Smooth muscle cell (in vitro differentiated cells): ENCODE measurements at regions not wholly inside any gene's neighbourhood (a gene's known extent, or its start where the extent isn't known, plus 50 kb on each side); places are given as distances from the start of the nearest gene placed in this dataset.

ENCODE experiments used
- DNase-seq: peaks from one replicate; lab custom pipeline; 2025; ENCODE audit not compliant: unreplicated experiment; lab: John Stamatoyannopoulos, UW
- H2AFZ ChIP-seq: fragments of 200-600 bp; sonication (generic); 2 replicates; pipeline ENCODE4 v1.6.0; 2016; ENCODE audit warnings: antibody characterized with exemption, low read depth, mild to moderate bottlenecking
- H3F3A ChIP-seq: fragments of 200-600 bp; sonication (generic); 2 replicates; pipeline ENCODE4 v1.6.0; 2017; ENCODE audit warnings: antibody characterized with exemption, low read depth
- H3K27ac ChIP-seq: fragments of 200-600 bp; sonication (generic); 2 replicates; pipeline ENCODE4 v1.5.1; 2016; ENCODE audit warnings: low read depth, mild to moderate bottlenecking
- H3K27me3 ChIP-seq: fragments of 200-600 bp; sonication (generic); 2 replicates; pipeline ENCODE4 v1.6.1; 2016; ENCODE audit warnings: low read depth, mild to moderate bottlenecking
- H3K36me3 ChIP-seq: fragments of 200-600 bp; sonication (generic); 2 replicates; pipeline ENCODE4 v1.5.1; 2016; ENCODE audit warnings: low read depth
- H3K4me1 ChIP-seq: fragments of 200-600 bp; sonication (generic); 2 replicates; pipeline ENCODE4 v1.5.1; 2016; ENCODE audit warnings: low read depth
- H3K4me2 ChIP-seq: fragments of 200-600 bp; sonication (generic); 2 replicates; pipeline ENCODE4 v1.6.0; 2016; ENCODE audit warnings: mild to moderate bottlenecking
- H3K4me3 ChIP-seq: fragments of 200-600 bp; sonication (generic); 2 replicates; pipeline ENCODE4 v1.5.1; 2016; ENCODE audit warnings: mild to moderate bottlenecking
- H3K79me2 ChIP-seq: fragments of 200-600 bp; sonication (generic); 2 replicates; pipeline ENCODE4 v1.6.0; 2016; ENCODE audit warnings: low read depth, mild to moderate bottlenecking
- H3K9ac ChIP-seq: fragments of 200-600 bp; sonication (generic); 2 replicates; pipeline ENCODE4 v1.6.0; 2016; ENCODE audit warnings: low read depth
- H3K9me3 ChIP-seq: fragments of 200-600 bp; sonication (generic); replicated peaks from 2 replicates; pipeline ENCODE4 v1.5.1; 2016; ENCODE audit warnings: low read depth
- H4K20me1 ChIP-seq: fragments of 200-600 bp; sonication (generic); 2 replicates; pipeline ENCODE4 v1.6.0; 2016; ENCODE audit warnings: low read depth
- CTCF ChIP-seq: fragments of 200-600 bp; sonication (generic); IDR thresholded peaks from 2 replicates; pipeline ENCODE4 v1.5.1; 2017; ENCODE audit warnings: borderline replicate concordance, mild to moderate bottlenecking, antibody characterized with exemption; ENCODE audit not compliant: insufficient read depth, poor library complexity, severe bottlenecking
- WGBS: methylation state at CpG from one replicate; pipeline ENCODE4 v1.1.7; 2016; ENCODE audit warnings: low lambda C conversion rate; 5-methylcytosine and 5-hydroxymethylcytosine counted together

GRCh38 chr19:30699871-30700280 is 327.7 kb downstream of the ZNF536 start:
- no peaks in the 10 kb centered on the region for H3K79me2 ChIP-seq
- no peak overlapping the region for H3K4me3 ChIP-seq
- 90% methylated on average over 3 of the region's 3 CpGs for WGBS
- H3K27ac ChIP-seq: no peak overlapping the region
- no peak overlapping the region for H3K4me2 ChIP-seq
- no peaks in the 10 kb centered on the region for H3K4me1 ChIP-seq
- no peak for TF ChIP-seq CTCF
- no peak overlapping the region for H2AFZ ChIP-seq
- no peak overlapping the region for H3K9ac ChIP-seq
- DNase-seq: no peak
- no peaks in the 10 kb centered on the region for H3K9me3 ChIP-seq
- no peaks in the 10 kb centered on the region for H3F3A ChIP-seq
- no peaks in the 10 kb centered on the region for H4K20me1 ChIP-seq
- H3K36me3 ChIP-seq: no peaks in the 10 kb centered on the region
- no peaks in the 10 kb centered on the region for H3K27me3 ChIP-seq

GRCh38 chr19:30696514-30696913 is 324.3 kb downstream of the ZNF536 start:
- no peak for DNase-seq
- H3F3A ChIP-seq: no peaks in the 10 kb centered on the region
- no peak overlapping the region for H3K27ac ChIP-seq
- no peak overlapping the region for H2AFZ ChIP-seq
- H3K9me3 ChIP-seq: no peaks in the 10 kb centered on the region
- H3K9ac ChIP-seq: no peak overlapping the region
- H3K36me3 ChIP-seq: no peaks in the 10 kb centered on the region
- no peaks in the 10 kb centered on the region for H3K4me1 ChIP-seq
- peak overlapping the region; percentile 48 for H3K4me2 ChIP-seq
- no peaks in the 10 kb centered on the region for H4K20me1 ChIP-seq
- no peaks in the 10 kb centered on the region for H3K79me2 ChIP-seq
- no peaks in the 10 kb centered on the region for H3K27me3 ChIP-seq
- WGBS: 30% methylated on average over 6 of the region's 6 CpGs
- peak; percentile 48 for TF ChIP-seq CTCF
- no peak overlapping the region for H3K4me3 ChIP-seq

- DNase-seq: no peak
- peak; percentile 27 for TF ChIP-seq CTCF
- Histone ChIP-seq H3K27ac (no peak overlapping the region), H3K4me2 (no peak overlapping the region), H3K79me2 (no peaks in the 10 kb centered on the region), H3F3A (no peaks in the 10 kb centered on the region), H3K9ac (no peak overlapping the region), H3K4me1 (no peaks in the 10 kb centered on the region), H4K20me1 (no peaks in the 10 kb centered on the region), H3K27me3 (no peaks in the 10 kb centered on the region), H3K9me3 (no peaks in the 10 kb centered on the region), H3K4me3 (no peak overlapping the region), H2AFZ (no peak overlapping the region), H3K36me3 (no peaks in the 10 kb centered on the region)
- WGBS: 57% methylated on average over 8 of the region's 8 CpGs
These were observed 323.1 kb downstream of the ZNF536 start for GRCh38 chr19:30695171-30695875.

GRCh38 chr19:30694156-30694755 is 322.1 kb downstream of the ZNF536 start:
- 92% methylated on average over 4 of the region's 4 CpGs for WGBS
- Histone ChIP-seq H4K20me1 (no peaks in the 10 kb centered on the region), H3K9me3 (no peaks in the 10 kb centered on the region), H3K9ac (no peak overlapping the region), H3K4me1 (no peaks in the 10 kb centered on the region), H3K4me2 (no peak overlapping the region), H3K27ac (no peak overlapping the region), H3K27me3 (no peaks in the 10 kb centered on the region), H2AFZ (no peak overlapping the region), H3F3A (no peaks in the 10 kb centered on the region), H3K4me3 (no peak overlapping the region), H3K36me3 (no peaks in the 10 kb centered on the region), H3K79me2 (no peaks in the 10 kb centered on the region)
- DNase-seq: no peak
- TF ChIP-seq CTCF: no peak
